MM.1S (cell line): ENCODE measurements at regions not wholly inside any gene's neighbourhood (a gene's known extent, or its start where the extent isn't known, plus 50 kb on each side); places are given as distances from the start of the nearest gene placed in this dataset.

ENCODE experiments used
- DNase-seq: peaks from one replicate; pipeline ENCODE4 v3.0.0-alpha.2; 2015
- H2AFZ ChIP-seq: fragments of 300-600 bp; sonication (generic); 2 replicates; pipeline ENCODE4 v1.6.0; 2016; ENCODE audit warnings: antibody characterized with exemption, low read length
- H3F3A ChIP-seq: fragments of 300-600 bp; sonication (generic); 2 replicates; pipeline ENCODE4 v1.6.1; 2016; ENCODE audit warnings: mild to moderate bottlenecking, antibody characterized with exemption, low read length, moderate library complexity, mixed read lengths; ENCODE audit not compliant: insufficient read depth
- H3K27ac ChIP-seq: fragments of 300-600 bp; sonication (generic); 2 replicates; pipeline ENCODE4 v1.5.1; 2016; ENCODE audit warnings: mild to moderate bottlenecking, low read length
- H3K27me3 ChIP-seq: fragments of 300-600 bp; sonication (generic); replicated peaks from 2 replicates; pipeline ENCODE4 v1.6.0; 2016; ENCODE audit warnings: low read length; ENCODE audit not compliant: insufficient read depth
- H3K36me3 ChIP-seq: fragments of 300-600 bp; sonication (generic); replicated peaks from 2 replicates; pipeline ENCODE4 v1.6.1; 2016; ENCODE audit warnings: mild to moderate bottlenecking, low read length, mixed read lengths; ENCODE audit not compliant: insufficient read depth
- H3K4me1 ChIP-seq: fragments of 300-600 bp; sonication (generic); 2 replicates; pipeline ENCODE4 v1.6.1; 2016; ENCODE audit warnings: low read length, mixed read lengths
- H3K4me2 ChIP-seq: fragments of 300-600 bp; sonication (generic); 2 replicates; pipeline ENCODE4 v1.6.0; 2016; ENCODE audit warnings: low read depth, low read length
- H3K4me3 ChIP-seq: fragments of 300-600 bp; sonication (generic); 2 replicates; pipeline ENCODE4 v1.5.1; 2016; ENCODE audit warnings: low read length, mixed read lengths
- H3K79me2 ChIP-seq: fragments of 300-600 bp; sonication (generic); 2 replicates; pipeline ENCODE4 v1.6.1; 2016; ENCODE audit warnings: mixed run types, low read length, mixed read lengths
- H3K9ac ChIP-seq: fragments of 300-600 bp; sonication (generic); 2 replicates; pipeline ENCODE4 v1.6.1; 2016; ENCODE audit warnings: low read length, mixed read lengths
- H3K9me2 ChIP-seq: fragments of 300-600 bp; sonication (generic); replicated peaks from 2 replicates; pipeline ENCODE4 v1.6.1; 2016; ENCODE audit warnings: mild to moderate bottlenecking, low read length, mixed read lengths; ENCODE audit not compliant: insufficient read depth
- H3K9me3 ChIP-seq: fragments of 300-600 bp; sonication (generic); replicated peaks from 2 replicates; pipeline ENCODE4 v1.6.1; 2016; ENCODE audit warnings: mild to moderate bottlenecking, low read length, mixed read lengths; ENCODE audit not compliant: insufficient read depth
- H4K20me1 ChIP-seq: fragments of 300-600 bp; sonication (generic); 2 replicates; pipeline ENCODE4 v1.6.1; 2016; ENCODE audit warnings: mild to moderate bottlenecking, low read length, moderate library complexity, mixed read lengths; ENCODE audit not compliant: insufficient read depth
- EZH2 ChIP-seq: fragments of 300-600 bp; sonication (generic); optimal IDR thresholded peaks from 2 replicates; pipeline ENCODE3; 2017; ENCODE audit warnings: low read depth, mild to moderate bottlenecking, antibody characterized with exemption, low read length, mixed read lengths
- EZH2phosphoT487 ChIP-seq: fragments of 300-600 bp; sonication (generic); IDR thresholded peaks from 2 replicates; pipeline ENCODE4 v1.6.1; 2018; ENCODE audit warnings: antibody characterized with exemption, low read length
- TF ChIP-seq, protein P1 (sequence below): fragments of 300-600 bp; sonication (generic); IDR thresholded peaks from 2 replicates; pipeline ENCODE4 v1.5.1; 2016; ENCODE audit warnings: antibody characterized with exemption, low read length, mixed read lengths

- no peak overlapping the region for H3K4me2 ChIP-seq
- H3F3A ChIP-seq = no peaks in the 10 kb centered on the region
- H2AFZ ChIP-seq = no peak overlapping the region
- no peaks in the 10 kb centered on the region for H3K9me2 ChIP-seq
- H3K4me3 ChIP-seq = no peak overlapping the region
- no peak overlapping the region for H3K27ac ChIP-seq
- no peak overlapping the region for H3K9ac ChIP-seq
- H3K36me3 ChIP-seq = no peaks in the 10 kb centered on the region
- H3K79me2 ChIP-seq = no peaks in the 10 kb centered on the region
- H4K20me1 ChIP-seq = no peaks in the 10 kb centered on the region
- H3K27me3 ChIP-seq = no peaks in the 10 kb centered on the region
- TF ChIP-seq, protein P1, sequence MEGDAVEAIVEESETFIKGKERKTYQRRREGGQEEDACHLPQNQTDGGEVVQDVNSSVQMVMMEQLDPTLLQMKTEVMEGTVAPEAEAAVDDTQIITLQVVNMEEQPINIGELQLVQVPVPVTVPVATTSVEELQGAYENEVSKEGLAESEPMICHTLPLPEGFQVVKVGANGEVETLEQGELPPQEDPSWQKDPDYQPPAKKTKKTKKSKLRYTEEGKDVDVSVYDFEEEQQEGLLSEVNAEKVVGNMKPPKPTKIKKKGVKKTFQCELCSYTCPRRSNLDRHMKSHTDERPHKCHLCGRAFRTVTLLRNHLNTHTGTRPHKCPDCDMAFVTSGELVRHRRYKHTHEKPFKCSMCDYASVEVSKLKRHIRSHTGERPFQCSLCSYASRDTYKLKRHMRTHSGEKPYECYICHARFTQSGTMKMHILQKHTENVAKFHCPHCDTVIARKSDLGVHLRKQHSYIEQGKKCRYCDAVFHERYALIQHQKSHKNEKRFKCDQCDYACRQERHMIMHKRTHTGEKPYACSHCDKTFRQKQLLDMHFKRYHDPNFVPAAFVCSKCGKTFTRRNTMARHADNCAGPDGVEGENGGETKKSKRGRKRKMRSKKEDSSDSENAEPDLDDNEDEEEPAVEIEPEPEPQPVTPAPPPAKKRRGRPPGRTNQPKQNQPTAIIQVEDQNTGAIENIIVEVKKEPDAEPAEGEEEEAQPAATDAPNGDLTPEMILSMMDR = no peak
- no peak for TF ChIP-seq EZH2phosphoT487
- no peak for TF ChIP-seq EZH2
- H3K9me3 ChIP-seq = no peaks in the 10 kb centered on the region
- peaks cover 4% of the 10 kb centered on the region; the same call in 1 of the 2 replicates for H3K4me1 ChIP-seq
- DNase-seq = no peak
Measured at GRCh38 chr12:115378291-115378690, 694.3 kb upstream of the TBX3 start.

- no peaks in the 10 kb centered on the region for H3F3A ChIP-seq
- H3K9ac ChIP-seq = no peak overlapping the region
- H3K9me2 ChIP-seq = no peaks in the 10 kb centered on the region
- no peak for DNase-seq
- TF ChIP-seq EZH2 (no peak), EZH2phosphoT487 (no peak)
- TF ChIP-seq, protein P1 = no peak
- H2AFZ ChIP-seq = no peak overlapping the region
- no peaks in the 10 kb centered on the region for H4K20me1 ChIP-seq
- H3K4me1 ChIP-seq = peaks cover 4% of the 10 kb centered on the region; the same call in 1 of the 2 replicates
- no peak overlapping the region for H3K27ac ChIP-seq
- no peak overlapping the region for H3K4me2 ChIP-seq
- no peak overlapping the region for H3K4me3 ChIP-seq
- no peaks in the 10 kb centered on the region for H3K36me3 ChIP-seq
- H3K79me2 ChIP-seq = no peaks in the 10 kb centered on the region
- H3K9me3 ChIP-seq = no peaks in the 10 kb centered on the region
- no peaks in the 10 kb centered on the region for H3K27me3 ChIP-seq
Measured at GRCh38 chr12:115377779-115378178, 693.8 kb upstream of the TBX3 start.

GRCh38 chr12:115377230-115377629 is 693.3 kb upstream of the TBX3 start:
- no peaks in the 10 kb centered on the region for H3F3A ChIP-seq
- H2AFZ ChIP-seq = no peak overlapping the region
- no peak overlapping the region for H3K27ac ChIP-seq
- DNase-seq = no peak
- no peaks in the 10 kb centered on the region for H3K27me3 ChIP-seq
- no peaks in the 10 kb centered on the region for H4K20me1 ChIP-seq
- H3K9me3 ChIP-seq = no peaks in the 10 kb centered on the region
- peaks cover 4% of the 10 kb centered on the region; the same call in 1 of the 2 replicates for H3K4me1 ChIP-seq
- H3K79me2 ChIP-seq = no peaks in the 10 kb centered on the region
- TF ChIP-seq, protein P1 = no peak
- no peak for TF ChIP-seq EZH2phosphoT487
- TF ChIP-seq EZH2 = no peak
- H3K9ac ChIP-seq = no peak overlapping the region
- no peak overlapping the region for H3K4me2 ChIP-seq
- no peaks in the 10 kb centered on the region for H3K9me2 ChIP-seq
- H3K36me3 ChIP-seq = no peaks in the 10 kb centered on the region
- no peak overlapping the region for H3K4me3 ChIP-seq
